BLaER1 (cell line): ENCODE measurements at regions not wholly inside any gene's neighbourhood (a gene's known extent, or its start where the extent isn't known, plus 50 kb on each side); places are given as distances from the start of the nearest gene placed in this dataset.
"Not testable (repeated sequence)": the region's sequence is repeated elsewhere in the genome, so short reads cannot be mapped to it uniquely, and the experiment has no call there.

Source experiments
- H3K27ac ChIP-seq: shearing (Covaris generic); formaldehyde crosslinking; 2 replicates; pipeline ENCODE4 v1.8.1; 2022
- H3K27me3 ChIP-seq: shearing (Covaris generic); formaldehyde crosslinking; 2 replicates; pipeline ENCODE4 v1.8.1; 2022
- H3K36me3 ChIP-seq: shearing (Covaris generic); formaldehyde crosslinking; 2 replicates; pipeline ENCODE4 v1.8.1; 2022
- H3K4me1 ChIP-seq: shearing (Covaris generic); formaldehyde crosslinking; 2 replicates; pipeline ENCODE4 v1.8.1; 2022
- H3K4me2 ChIP-seq: shearing (Covaris generic); formaldehyde crosslinking; 2 replicates; pipeline ENCODE4 v1.8.1; 2022
- H3K4me3 ChIP-seq: shearing (Covaris generic); formaldehyde crosslinking; 2 replicates; pipeline ENCODE4 v1.8.1; 2022
- H3K9ac ChIP-seq: shearing (Covaris generic); formaldehyde crosslinking; 2 replicates; pipeline ENCODE4 v1.8.1; 2022
- H3K9me3 ChIP-seq: shearing (Covaris generic); formaldehyde crosslinking; 2 replicates; pipeline ENCODE4 v1.8.1; 2022
- H4K20me1 ChIP-seq: shearing (Covaris generic); formaldehyde crosslinking; 2 replicates; pipeline ENCODE4 v1.8.1; 2022
- Cebpa-rat ChIP-seq: shearing (Covaris generic); IDR thresholded peaks from 2 replicates; pipeline ENCODE4 v1.8.1; 2022

DNA sequence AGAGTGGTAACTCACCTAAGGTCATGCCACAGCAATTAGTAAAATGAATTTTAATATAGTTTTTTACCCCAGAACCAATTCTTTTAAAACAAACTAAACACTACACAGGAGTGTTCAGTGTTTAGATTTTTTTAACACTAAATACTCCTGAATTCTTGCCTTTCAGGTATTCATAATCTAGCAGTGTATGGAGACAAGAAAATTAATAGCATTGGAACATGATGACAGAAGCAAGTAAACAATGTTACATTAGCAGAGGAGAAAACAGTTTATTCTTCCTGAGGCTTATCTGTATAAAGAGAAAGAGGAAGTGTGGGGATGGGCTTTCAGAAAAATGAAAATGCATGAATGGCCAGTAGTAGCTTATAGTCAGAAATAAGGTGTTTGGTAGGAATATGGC lies 222.1 kb upstream of the FAT3 start:
- Histone ChIP-seq H3K9me3 (no peaks in the 10 kb centered on the region), H3K4me1 (no peaks in the 10 kb centered on the region), H3K36me3 (no peaks in the 10 kb centered on the region), H3K27ac (no peak overlapping the region), H3K27me3 (no peaks in the 10 kb centered on the region), H3K4me3 (no peak overlapping the region), H3K4me2 (no peak overlapping the region), H4K20me1 (no peaks in the 10 kb centered on the region), H3K9ac (no peak overlapping the region)
- no peak for TF ChIP-seq Cebpa-rat

DNA sequence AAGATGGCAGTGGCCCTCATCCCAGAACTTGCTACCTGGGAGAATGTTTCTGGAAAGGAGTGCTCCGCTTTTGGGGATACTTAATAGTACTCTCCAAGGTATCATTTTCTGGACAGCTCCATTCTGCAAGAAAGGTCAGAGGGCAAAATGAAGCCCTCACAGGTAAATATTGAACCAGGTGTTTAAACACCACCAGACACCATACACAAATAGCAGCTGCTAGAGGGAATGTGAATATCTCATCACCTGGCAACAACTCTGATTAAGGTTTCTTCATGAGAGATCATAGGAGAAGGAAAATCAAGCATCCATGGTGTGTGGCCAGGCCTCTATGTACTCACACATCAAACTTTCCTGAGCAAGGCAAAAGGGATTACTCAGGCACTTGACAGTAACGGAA lies 226.1 kb upstream of the FAT3 start:
- no peak overlapping the region for H3K9ac ChIP-seq
- no peaks in the 10 kb centered on the region for H3K27me3 ChIP-seq
- H3K36me3 ChIP-seq, result no peaks in the 10 kb centered on the region
- no peaks in the 10 kb centered on the region for H3K4me1 ChIP-seq
- no peaks in the 10 kb centered on the region for H4K20me1 ChIP-seq
- H3K27ac ChIP-seq, result no peak overlapping the region
- no peak for TF ChIP-seq Cebpa-rat
- H3K4me2 ChIP-seq, result no peak overlapping the region
- no peak overlapping the region for H3K4me3 ChIP-seq
- no peaks in the 10 kb centered on the region for H3K9me3 ChIP-seq

DNA sequence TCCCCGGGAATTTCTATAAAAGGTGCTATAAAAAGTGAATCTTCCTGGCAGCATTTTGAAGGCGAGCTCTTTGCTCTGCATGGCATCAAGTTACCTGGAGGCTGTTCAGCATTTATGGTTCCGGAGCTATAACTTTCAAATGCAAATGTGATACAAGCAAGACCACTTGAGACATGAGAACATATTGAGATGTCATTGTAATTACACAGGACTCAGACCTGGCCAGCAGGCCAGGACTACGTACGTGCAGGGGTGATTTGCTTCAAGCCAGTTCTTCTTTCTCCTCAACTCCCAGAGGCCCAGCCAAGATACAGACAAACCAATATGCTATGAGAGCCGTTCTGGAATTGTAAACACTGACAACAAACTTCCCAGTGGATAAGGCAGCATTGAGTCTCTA lies 227.4 kb upstream of the FAT3 start:
- no peaks in the 10 kb centered on the region for H4K20me1 ChIP-seq
- no peak overlapping the region for H3K4me3 ChIP-seq
- H3K27me3 ChIP-seq, result no peaks in the 10 kb centered on the region
- H3K4me1 ChIP-seq, result no peaks in the 10 kb centered on the region
- H3K36me3 ChIP-seq, result no peaks in the 10 kb centered on the region
- no peak overlapping the region for H3K9ac ChIP-seq
- H3K27ac ChIP-seq, result no peak overlapping the region
- TF ChIP-seq Cebpa-rat, result no peak
- H3K9me3 ChIP-seq, result no peaks in the 10 kb centered on the region
- no peak overlapping the region for H3K4me2 ChIP-seq

- TF ChIP-seq Cebpa-rat, result no peak
- Histone ChIP-seq H3K4me2 (no peak overlapping the region), H3K4me1 (no peaks in the 10 kb centered on the region), H3K9me3 (no peaks in the 10 kb centered on the region), H3K4me3 (no peak overlapping the region), H3K36me3 (no peaks in the 10 kb centered on the region), H3K27ac (no peak overlapping the region), H4K20me1 (no peaks in the 10 kb centered on the region), H3K27me3 (no peaks in the 10 kb centered on the region), H3K9ac (no peak overlapping the region)
Measured at GRCh38 chr11:91996526-91996925, 228.1 kb upstream of the FAT3 start.

DNA sequence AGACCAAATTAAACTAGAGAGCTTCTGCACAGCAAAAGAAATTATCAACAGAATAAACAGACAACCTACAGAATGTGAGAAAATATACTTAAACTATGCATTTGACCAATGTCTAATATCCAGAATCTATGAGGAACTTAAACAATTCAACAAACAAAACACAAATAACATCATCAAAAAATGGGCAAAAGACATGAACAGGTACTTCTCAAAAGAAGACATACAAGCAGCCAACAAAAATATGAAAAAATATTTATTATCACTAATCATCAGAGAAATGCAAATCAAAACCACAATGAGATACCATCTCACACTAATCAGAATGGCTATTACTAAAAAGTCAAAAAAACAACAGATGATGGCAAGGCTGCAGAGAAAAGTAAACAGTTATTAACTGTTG lies 236.2 kb upstream of the FAT3 start:
- H3K4me2 ChIP-seq, H3K27ac ChIP-seq, H4K20me1 ChIP-seq, H3K27me3 ChIP-seq, H3K4me3 ChIP-seq, H3K4me1 ChIP-seq, H3K9me3 ChIP-seq, H3K9ac ChIP-seq, H3K36me3 ChIP-seq: not testable (repeated sequence)

DNA sequence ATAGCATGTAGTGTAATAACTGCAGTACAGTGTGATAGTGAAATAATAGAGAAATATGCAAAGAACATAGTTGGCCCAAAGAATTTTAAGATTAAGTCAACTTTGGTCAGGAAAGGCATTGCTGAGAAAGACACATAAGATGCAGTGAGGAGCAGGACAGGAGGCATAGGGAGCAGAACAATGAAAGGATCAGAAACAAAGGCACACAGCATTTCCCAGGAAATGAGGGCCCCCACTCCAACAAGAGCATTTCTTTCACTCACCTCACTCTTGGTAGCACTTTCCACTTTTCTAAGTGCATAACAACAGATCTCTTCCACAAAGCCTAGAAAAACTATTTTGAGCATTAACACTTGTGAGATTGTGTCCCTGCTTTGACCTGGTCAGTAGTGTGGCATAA lies 238.4 kb upstream of the FAT3 start:
- no peaks in the 10 kb centered on the region for H3K36me3 ChIP-seq
- H3K4me2 ChIP-seq, result no peak overlapping the region
- H3K9ac ChIP-seq, result no peak overlapping the region
- H3K4me3 ChIP-seq, result no peak overlapping the region
- H4K20me1 ChIP-seq, result no peaks in the 10 kb centered on the region
- no peaks in the 10 kb centered on the region for H3K4me1 ChIP-seq
- H3K9me3 ChIP-seq, result no peaks in the 10 kb centered on the region
- H3K27ac ChIP-seq, result no peak overlapping the region
- H3K27me3 ChIP-seq, result no peaks in the 10 kb centered on the region
- no peak for TF ChIP-seq Cebpa-rat

DNA sequence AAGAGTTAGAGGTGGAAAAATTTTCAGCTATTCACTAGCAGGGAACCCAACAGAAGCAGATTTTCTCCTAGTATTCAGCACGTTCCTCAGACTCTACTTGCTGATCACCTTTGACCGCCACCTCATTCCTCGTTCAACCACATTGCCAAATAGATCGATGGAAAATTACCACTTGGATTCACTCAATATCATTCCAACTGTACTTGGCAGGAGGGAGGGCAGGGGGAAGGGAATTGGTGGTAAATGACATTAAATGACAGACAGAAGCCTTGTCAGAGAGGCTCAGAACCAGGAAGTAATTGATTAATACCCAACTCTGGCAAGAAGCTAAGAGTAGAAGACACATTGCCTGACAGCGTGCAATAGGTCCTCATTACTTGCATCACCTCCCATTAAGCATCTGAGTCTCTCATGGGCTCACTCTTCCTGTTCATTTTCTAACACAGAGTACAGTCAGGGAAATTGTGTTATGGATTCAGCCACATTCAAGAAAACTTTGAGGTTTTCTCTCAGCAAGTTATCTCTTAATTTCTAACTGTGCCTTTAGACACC lies 240.5 kb upstream of the FAT3 start:
- Histone ChIP-seq H3K9ac (no peak overlapping the region), H4K20me1 (no peaks in the 10 kb centered on the region), H3K9me3 (no peaks in the 10 kb centered on the region), H3K4me2 (no peak overlapping the region), H3K36me3 (no peaks in the 10 kb centered on the region), H3K27me3 (no peaks in the 10 kb centered on the region), H3K27ac (no peak overlapping the region), H3K4me1 (no peaks in the 10 kb centered on the region), H3K4me3 (no peak overlapping the region)
- no peak for TF ChIP-seq Cebpa-rat

DNA sequence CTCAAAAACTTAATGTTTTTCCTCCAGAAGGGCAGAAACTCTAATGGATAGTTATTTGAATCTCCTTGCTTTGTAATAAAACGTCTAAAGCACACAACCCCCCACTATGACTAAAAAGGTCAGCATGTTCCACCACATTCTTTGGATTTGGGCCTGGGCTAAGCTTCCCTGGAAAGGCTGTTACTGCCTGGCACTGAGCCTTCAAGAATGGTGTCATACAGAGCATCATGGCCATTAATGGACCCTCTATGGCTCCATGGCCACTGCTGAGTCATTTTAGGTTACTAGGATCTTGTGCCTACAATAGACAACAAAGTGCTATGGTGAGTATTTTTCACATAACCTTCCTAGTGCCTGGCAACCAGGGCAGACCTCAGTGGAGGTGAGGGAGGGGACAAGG lies 242.6 kb upstream of the FAT3 start:
- no peak overlapping the region for H3K27ac ChIP-seq
- no peaks in the 10 kb centered on the region for H3K9me3 ChIP-seq
- no peaks in the 10 kb centered on the region for H3K4me1 ChIP-seq
- H3K4me3 ChIP-seq, result no peak overlapping the region
- no peaks in the 10 kb centered on the region for H3K36me3 ChIP-seq
- H3K27me3 ChIP-seq, result no peaks in the 10 kb centered on the region
- H4K20me1 ChIP-seq, result no peaks in the 10 kb centered on the region
- no peak for TF ChIP-seq Cebpa-rat
- no peak overlapping the region for H3K4me2 ChIP-seq
- H3K9ac ChIP-seq, result no peak overlapping the region

GRCh38 chr11:91979775-91980174 lies 244.8 kb upstream of the FAT3 start:
- Histone ChIP-seq H3K9me3 (no peaks in the 10 kb centered on the region), H3K36me3 (no peaks in the 10 kb centered on the region), H3K9ac (no peak overlapping the region), H3K4me2 (no peak overlapping the region), H3K4me1 (no peaks in the 10 kb centered on the region), H3K27me3 (no peaks in the 10 kb centered on the region), H4K20me1 (no peaks in the 10 kb centered on the region), H3K27ac (no peak overlapping the region), H3K4me3 (no peak overlapping the region)
- no peak for TF ChIP-seq Cebpa-rat

DNA sequence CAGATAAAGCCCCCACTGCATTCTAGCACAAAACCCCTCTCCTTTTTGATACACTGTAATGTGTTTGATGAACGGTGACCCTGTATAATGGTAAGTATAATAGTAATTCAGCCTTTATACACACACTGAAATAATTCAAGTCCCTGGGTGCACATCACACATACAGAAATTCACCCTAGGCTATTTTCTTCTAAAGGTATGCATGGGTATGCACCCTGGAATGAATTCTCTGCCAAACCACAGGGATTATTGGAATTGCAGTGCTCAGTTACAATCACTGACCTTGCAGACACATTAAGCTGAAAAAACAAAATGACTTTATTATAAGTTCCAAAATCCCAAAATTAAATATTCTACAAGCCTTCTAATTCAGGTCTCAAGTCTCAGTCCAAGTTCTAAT lies 245.9 kb upstream of the FAT3 start:
- TF ChIP-seq Cebpa-rat, result no peak
- Histone ChIP-seq H3K4me3 (no peak overlapping the region), H3K4me1 (no peaks in the 10 kb centered on the region), H3K27me3 (no peaks in the 10 kb centered on the region), H4K20me1 (no peaks in the 10 kb centered on the region), H3K36me3 (no peaks in the 10 kb centered on the region), H3K9me3 (no peaks in the 10 kb centered on the region), H3K4me2 (no peak overlapping the region), H3K9ac (no peak overlapping the region), H3K27ac (no peak overlapping the region)

- Histone ChIP-seq H3K27ac (no peak overlapping the region), H3K36me3 (no peaks in the 10 kb centered on the region), H3K9ac (no peak overlapping the region), H3K4me3 (no peak overlapping the region), H3K4me1 (peaks cover 7% of the 10 kb centered on the region; the same call in 1 of the 2 replicates), H3K27me3 (no peaks in the 10 kb centered on the region), H4K20me1 (no peaks in the 10 kb centered on the region), H3K4me2 (no peak overlapping the region), H3K9me3 (no peaks in the 10 kb centered on the region)
- TF ChIP-seq Cebpa-rat, result no peak
Measured at GRCh38 chr11:91972665-91973266, 251.9 kb upstream of the FAT3 start.
